ENCODE measurements at regions not wholly inside any gene's neighbourhood (a gene's known extent, or its start where the extent isn't known, plus 50 kb on each side); places are given as distances from the start of the nearest gene placed in this dataset.

- no peak for DNase-seq
These were observed 267.7 kb upstream of the ARID1B start for GRCh38 chr6:156509496-156509895.

- DNase-seq = no peak
These were observed 268.3 kb upstream of the ARID1B start for GRCh38 chr6:156508923-156509322.

GRCh38 chr6:156508126-156508525 is 269.1 kb upstream of the ARID1B start:
- no peak for DNase-seq

GRCh38 chr6:156507656-156508055 is 269.5 kb upstream of the ARID1B start:
- DNase-seq = no peak

- DNase-seq = no peak
These were observed 270.1 kb upstream of the ARID1B start for GRCh38 chr6:156507106-156507505.

- DNase-seq = no peak
These were observed 274.1 kb upstream of the ARID1B start for GRCh38 chr6:156502969-156503504.

GRCh38 chr6:156497618-156498017 is 279.6 kb upstream of the ARID1B start:
- DNase-seq = no peak

GRCh38 chr6:156487877-156488276 is 289.3 kb upstream of the ARID1B start:
- no peak for DNase-seq

- DNase-seq = no peak
These were observed 292.0 kb upstream of the ARID1B start for GRCh38 chr6:156485150-156485549.

GRCh38 chr6:156474507-156475120 is 302.6 kb upstream of the ARID1B start:
- no peak for DNase-seq

GRCh38 chr6:156471000-156471399 is 306.2 kb upstream of the ARID1B start:
- DNase-seq = no peak

- DNase-seq = no peak
These were observed 312.9 kb upstream of the ARID1B start for GRCh38 chr6:156464100-156464878.

GRCh38 chr6:156461647-156462046 is 315.5 kb upstream of the ARID1B start:
- DNase-seq = no peak

- DNase-seq = no peak
These were observed 319.6 kb upstream of the ARID1B start for GRCh38 chr6:156457601-156458000.

- DNase-seq = no peak
These were observed 321.3 kb upstream of the ARID1B start for GRCh38 chr6:156455847-156456246.

GRCh38 chr6:156454867-156455266 is 322.3 kb upstream of the ARID1B start:
- DNase-seq = no peak

- DNase-seq = no peak
These were observed 325.5 kb upstream of the ARID1B start for GRCh38 chr6:156451726-156452125.

- no peak for DNase-seq
These were observed 326.1 kb upstream of the ARID1B start for GRCh38 chr6:156451088-156451487.

- no peak for DNase-seq
These were observed 326.8 kb upstream of the ARID1B start for GRCh38 chr6:156450421-156450820.

GRCh38 chr6:156449569-156449968 is 327.6 kb upstream of the ARID1B start:
- no peak for DNase-seq

GRCh38 chr6:156449128-156449527 is 328.1 kb upstream of the ARID1B start:
- no peak for DNase-seq

GRCh38 chr6:156448579-156448978 is 328.6 kb upstream of the ARID1B start:
- DNase-seq = no peak

- no peak for DNase-seq
These were observed 336.5 kb upstream of the ARID1B start for GRCh38 chr6:156440688-156441087.

- DNase-seq = no peak
These were observed 338.7 kb upstream of the ARID1B start for GRCh38 chr6:156438350-156438923.

All from left hindlimb (tissue), 1 donor.